ENCODE measurements at regions not wholly inside any gene's neighbourhood (a gene's known extent, or its start where the extent isn't known, plus 50 kb on each side); places are given as distances from the start of the nearest gene placed in this dataset.

GRCh38 chr15:97718509-97718908 lies 242.0 kb upstream of the ARRDC4 start:
- no peak for TF ChIP-seq CTCF (conservative IDR thresholded peaks at IDR 0.05 in 1 of 2, IDR thresholded peaks at IDR 0.05 in 1 of 2; ENCODE audit: low read depth in 1 of 2, low read length in 2 of 2)
- TF ChIP-seq EZH2 (IDR thresholded peaks at IDR 0.05; ENCODE audit: low read length, missing control alignments), result no peak

Data from fibroblast of lung (primary cell).